GM19467 (cell line): ENCODE measurements at regions not wholly inside any gene's neighbourhood (a gene's known extent, or its start where the extent isn't known, plus 50 kb on each side); places are given as distances from the start of the nearest gene placed in this dataset.

Experiments used
- ATAC-seq: cut with Tn5 transposase; IDR thresholded peaks from one replicate; pipeline ENCODE4 v1.9.1; 2021; ENCODE audit warnings: mild to moderate bottlenecking, moderate library complexity; ENCODE audit not compliant: unreplicated experiment

DNA sequence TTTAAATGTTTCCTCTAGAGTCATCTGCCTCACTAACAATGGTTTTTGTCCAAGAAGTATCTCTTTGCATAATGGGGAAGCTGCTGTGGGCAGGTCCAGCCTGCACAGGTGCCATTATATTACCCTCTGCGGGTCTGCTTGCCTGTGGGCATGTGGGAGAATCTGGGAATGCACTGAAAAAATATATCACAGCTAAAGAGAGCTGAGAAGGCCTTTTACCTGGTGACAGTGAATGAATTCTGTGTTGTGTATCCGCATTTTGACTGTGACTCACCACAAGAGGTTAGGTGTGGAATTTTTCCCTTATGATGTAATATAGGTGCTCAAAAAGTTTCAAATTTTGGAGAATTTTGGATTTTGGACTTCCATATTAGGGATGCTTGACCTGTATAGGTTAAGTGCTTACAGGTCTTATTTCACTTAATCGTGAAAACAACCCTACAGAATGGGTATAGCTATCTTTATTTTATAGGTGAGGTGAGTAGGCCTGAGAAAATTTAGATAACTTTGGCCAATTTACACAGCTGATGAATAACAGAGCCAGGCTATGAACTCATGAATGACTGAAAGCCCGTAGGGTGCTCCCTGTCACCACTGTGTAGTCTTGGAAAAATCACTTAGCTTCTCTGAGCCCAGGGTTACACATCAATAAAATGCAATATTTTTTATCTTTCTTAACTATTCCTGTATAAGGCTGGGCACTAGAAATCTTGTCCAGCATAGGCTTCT is 198.0 kb upstream of the EPHA5 start:
- no peak for ATAC-seq

DNA sequence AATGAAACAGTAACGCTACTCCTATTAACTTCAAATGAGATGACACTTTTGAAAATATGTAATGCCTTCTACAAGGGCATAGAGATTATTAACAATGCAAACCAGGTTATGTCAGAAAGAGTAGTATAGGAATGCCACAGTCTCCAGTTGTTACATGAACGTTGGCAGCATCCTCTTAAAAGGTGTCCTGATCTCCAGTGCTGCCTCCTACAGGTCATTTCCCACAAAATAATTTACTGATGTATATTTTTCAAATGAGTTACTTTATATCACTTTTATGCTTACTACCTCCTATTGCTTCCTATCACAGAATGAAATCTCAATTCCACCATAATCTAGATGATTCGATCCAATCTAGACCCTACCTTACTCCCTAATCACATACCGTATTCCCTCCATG is 195.2 kb upstream of the EPHA5 start:
- no peak for ATAC-seq

DNA sequence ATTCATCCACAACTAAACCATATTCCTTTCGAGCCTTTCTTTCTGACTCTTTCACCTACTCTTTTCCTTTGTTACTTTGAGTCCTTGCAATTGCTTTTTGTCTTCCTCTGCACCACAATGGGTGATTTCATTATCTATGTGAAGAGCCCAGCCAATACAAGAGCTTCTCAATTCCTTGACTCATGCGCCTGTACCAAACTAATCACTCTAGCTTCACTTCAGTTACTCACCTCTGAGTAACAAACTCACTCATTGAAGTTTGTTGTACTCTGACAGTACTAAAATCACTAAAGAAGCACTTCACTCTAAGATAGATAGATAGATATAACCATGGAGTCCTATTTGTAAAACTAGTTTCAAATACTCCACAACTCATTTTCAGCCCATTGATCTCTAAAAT is 191.7 kb upstream of the EPHA5 start:
- ATAC-seq: no peak

DNA sequence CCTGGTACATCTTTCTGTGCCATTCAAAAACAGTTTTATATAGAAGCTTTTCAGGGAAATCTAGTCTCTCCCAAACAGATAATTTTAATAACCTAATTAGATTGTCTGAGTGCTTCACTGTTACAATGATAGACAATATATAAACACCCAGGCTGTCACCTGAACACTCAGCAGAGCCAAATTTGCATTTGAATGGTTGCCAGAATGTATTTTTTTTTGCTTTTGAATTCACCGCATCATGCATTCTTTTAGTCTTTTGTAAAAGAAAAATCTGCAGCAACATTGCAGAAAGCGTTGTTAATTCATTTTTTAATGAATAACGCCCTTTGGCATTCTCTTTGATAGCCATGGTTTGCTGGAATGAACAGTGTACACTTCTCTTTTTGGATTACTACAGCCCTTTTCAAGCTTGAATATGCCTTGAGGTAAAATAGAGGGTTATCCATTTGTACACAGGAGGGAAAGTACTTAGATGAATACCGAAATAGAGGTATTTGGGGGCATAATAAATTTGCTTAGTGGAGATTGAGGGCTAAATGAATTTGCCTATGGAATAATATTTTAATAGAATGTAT is 175.0 kb upstream of the EPHA5 start:
- ATAC-seq: no peak

DNA sequence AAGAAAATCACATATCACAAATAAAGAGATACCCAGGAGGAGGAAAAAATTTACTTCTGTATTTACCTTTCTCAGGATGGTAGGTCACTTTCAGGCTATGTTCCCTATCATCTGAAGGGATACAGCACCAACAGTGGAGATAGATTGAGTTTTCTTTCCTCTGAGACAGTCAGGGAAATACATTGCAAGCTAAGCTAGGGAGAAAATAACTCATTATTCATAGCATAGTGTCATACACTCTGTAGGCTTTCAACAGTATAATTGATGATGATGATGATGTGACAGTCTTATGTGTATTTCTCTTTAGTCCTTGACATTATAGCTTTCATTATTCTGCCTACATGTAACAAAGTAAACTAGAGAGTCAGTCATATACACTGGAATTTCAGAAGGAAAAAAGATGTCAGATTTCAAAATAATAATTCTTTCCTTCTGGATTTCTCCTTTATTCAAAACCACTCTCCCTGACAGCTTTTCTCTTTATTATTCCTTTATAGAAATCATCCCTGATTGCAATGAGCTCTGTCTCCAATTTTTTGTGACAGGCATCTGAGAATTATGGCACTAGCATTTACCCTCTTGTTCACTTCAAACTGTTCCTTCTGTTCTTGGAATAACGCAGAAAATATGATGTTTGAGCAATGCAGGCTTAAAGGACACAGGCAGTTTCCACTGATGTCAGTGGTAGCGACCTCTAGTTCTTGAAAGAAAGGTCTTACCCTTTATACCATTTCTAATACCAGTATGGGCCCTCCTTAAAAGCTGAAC is 169.1 kb upstream of the EPHA5 start:
- ATAC-seq: no peak

DNA sequence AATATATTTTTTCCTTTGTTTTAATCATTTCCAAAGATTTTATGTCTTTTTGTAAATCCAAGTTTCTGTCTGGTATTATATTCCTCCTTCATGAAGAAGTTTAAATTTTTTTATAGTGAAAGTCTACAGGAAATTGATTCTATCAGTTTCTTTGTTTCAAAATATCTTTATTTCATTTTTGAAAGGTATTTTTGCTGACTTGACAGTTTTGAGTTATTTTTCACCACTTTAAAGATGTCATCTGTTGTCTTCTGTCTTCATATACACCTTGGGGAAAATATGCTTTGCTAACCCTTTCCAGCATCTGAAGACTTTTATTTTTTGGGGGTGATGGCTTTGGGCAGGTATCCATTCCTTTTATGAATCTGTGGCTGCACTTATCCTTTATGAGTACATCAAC is 164.4 kb upstream of the EPHA5 start:
- no peak for ATAC-seq

DNA sequence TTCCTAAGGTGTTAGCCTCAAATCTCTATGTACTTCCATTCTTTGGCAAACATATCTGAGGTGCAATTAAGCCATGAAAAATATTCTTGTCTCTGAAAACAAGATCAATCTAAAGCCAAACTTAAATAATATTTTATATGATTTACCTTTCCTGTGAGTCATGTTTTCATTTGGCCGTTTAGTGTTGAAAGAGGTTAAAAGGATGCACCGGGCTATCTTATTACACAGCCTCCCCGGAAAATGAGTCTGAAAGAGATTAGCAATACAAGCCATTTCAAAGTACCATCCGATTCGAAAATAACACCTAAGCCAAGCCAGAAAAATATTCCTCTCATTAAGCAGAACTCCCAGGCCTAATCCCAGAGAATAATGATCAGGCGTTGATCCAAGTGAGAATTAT is 161.5 kb upstream of the EPHA5 start:
- ATAC-seq: no peak

DNA sequence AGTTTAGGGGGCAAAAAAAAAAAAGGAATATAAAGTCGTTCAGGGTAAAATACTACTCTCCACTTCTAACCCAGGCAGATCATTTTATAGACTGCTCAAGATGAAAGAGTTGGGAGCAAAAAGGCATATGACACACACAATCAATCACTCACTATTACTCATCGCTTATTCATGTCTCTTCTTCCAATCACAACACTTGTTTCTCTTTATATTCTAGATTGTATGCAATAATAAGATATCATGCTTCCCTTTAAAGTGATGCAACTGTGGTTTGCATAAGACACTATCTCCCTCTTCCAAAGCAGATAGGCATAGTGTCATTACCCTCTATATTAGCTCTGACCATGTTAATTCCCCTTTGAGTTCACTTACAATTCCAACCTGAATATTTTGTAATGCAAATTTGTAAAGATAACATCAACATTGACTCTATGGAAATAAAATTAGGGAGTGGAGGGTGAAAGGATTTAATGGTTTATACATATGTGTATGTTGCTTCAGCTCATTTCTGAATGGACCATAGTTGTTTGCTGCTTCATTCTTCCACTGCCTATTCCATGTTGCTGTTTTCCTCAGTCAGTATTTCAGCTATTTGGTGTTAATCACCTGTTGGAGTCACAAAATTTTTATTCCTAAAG is 154.9 kb upstream of the EPHA5 start:
- no peak for ATAC-seq

DNA sequence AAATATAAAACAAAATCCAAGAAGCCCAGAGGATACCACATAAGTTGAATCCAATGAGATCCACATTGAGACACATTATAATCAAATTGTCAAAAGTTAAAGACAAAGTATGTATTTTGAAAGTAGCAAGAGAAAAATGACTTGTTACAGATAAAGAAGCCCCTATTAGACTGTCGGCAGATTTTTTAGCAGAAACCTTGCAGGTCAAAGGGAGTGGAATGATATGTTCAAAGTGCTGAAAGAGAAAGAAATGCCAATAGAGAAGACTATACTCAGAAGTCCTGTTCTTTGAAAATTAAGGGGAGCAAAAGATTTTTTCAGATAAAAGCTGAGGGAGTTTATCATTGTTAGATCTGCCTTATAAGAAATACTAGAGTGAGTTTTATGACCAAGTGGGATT is 148.9 kb upstream of the EPHA5 start:
- no peak for ATAC-seq

DNA sequence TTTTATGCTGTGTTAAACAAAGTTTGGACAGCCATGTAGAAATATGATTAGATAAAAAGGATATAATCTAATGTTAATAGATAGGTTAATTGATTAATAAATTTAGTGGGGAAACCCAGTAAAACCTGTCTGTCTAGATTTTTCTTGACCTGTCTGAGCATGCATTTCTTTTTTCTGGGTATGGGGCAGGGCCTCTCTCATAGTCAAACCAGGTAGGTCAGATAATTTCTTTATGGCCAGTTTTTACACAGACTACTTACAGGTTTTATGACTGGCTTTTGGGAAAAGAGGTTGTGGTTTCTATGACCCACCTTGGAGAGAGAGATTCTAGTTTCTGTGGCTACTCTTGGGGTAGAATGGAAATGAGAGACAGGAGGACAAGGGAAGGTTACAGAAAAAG is 135.6 kb upstream of the EPHA5 start:
- no peak for ATAC-seq

DNA sequence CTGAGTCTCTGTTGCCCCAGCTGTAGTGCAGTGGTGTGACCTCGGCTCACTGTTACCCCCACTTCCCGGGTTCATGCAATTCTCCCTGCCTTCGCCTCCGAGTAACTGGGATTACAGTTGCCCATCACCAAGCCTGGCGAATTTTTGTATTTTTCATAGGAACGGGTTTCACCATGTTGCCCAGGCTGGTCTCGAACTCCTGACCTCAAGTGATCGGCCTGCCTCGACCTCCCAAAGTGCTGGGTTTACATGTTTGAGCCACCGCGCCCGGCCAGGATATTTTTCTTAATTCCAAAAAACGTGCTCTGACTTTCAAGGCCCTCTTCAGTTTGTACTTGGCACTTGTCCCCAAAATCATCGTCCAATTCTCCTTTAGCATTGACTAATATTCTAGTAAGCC is 129.2 kb upstream of the EPHA5 start:
- ATAC-seq: no peak

DNA sequence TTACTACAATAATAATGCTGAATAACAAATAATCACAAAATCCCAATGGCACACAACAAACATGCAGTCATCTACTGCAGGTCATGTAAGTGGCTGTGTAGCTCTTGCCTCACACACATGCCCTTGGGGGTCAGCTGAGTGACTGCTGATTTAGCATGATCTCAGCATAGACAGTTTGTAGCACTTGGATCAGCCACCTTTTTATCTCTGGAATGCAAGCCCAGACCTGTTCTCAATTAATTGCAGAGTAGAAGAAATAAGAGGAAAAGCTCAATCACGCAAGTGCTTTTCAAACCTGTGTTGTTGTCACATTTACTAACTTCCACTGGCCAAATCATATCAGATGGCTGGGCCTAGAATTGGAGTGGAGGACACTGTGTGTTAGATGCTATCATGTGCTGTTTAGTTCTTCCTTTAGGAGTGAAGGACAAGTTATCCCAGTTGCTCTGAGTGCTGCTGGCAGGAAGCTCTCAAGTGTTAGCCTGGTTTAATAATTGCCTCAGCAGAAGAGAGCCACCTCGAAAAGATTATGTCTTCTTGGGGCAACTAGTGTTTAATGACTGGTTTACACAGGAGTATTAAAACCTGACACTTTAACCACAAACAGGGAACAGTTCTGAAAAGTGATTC is 128.3 kb upstream of the EPHA5 start:
- ATAC-seq: no peak

DNA sequence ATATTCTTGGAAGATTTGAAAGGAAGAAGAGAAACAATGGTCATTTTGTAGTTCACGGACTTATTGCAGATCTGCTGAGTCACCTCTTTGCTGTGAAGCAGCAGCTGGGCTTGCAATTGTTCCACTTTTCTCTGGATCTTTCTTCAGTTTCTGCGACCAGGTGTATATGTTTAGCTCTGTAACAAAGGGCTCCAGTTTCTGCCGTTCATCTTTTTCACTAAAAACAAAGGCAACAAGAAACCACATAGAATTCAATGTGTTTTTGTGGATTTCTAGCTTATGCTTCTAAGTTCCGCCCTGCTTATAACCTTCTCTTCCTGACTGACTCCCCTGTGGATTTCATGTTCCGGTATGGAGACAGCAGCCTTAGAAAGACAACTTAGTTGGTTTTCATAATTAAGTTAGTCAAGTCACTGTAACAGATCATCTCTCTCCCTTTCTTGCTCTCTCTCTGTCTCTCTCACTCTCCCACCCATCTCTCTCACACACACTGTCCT is 121.6 kb upstream of the EPHA5 start:
- no peak for ATAC-seq

DNA sequence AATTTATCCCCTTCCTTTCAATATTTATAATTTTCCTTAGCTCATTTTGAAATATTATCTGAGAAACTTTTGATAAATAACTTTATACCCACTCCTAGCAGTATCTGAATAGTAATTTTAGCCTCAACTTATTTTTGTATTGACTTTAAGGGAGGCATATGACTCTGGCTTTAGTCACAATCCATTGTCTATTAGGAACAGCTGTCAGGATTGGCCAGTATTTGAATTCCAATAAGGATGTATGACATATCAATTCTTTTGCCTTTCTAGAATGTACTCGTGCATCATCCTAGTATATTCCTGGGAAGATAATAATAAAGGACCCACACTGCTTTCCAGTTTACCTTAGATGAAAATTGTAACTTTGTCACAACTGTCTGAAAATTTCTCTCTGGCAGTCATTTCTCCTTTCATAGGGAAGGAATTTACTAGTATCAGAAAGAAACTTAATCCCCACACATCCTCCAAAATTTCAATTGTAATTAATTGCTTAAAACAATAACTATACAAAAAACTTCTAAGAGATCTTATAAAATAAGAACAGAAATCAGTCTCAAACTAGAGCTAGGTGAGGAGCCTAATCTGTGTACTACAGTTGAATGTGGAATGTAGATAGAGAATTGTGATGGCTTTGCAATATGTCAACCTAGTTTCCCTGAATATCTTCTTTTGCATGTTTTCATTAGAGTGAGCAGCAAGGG is 121.0 kb upstream of the EPHA5 start:
- no peak for ATAC-seq

DNA sequence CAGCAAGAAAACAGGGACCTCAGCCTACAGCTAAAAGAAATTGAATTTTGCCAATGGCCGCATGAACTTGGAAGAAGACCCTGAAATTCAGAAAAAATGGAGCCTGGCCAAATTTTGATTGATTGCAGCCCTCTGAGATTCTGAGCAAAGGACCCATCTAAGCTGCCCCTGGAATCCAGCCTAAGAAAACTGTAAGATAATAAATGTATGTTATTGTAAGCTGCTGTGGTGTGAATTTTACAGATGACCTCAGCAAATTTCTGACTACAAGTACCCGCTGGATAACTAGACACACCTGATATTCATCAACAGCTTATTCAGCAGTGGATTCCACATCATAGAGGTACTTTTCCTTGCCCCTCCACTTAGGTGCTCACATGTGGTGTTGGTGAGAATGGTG is 119.5 kb upstream of the EPHA5 start:
- ATAC-seq: no peak

DNA sequence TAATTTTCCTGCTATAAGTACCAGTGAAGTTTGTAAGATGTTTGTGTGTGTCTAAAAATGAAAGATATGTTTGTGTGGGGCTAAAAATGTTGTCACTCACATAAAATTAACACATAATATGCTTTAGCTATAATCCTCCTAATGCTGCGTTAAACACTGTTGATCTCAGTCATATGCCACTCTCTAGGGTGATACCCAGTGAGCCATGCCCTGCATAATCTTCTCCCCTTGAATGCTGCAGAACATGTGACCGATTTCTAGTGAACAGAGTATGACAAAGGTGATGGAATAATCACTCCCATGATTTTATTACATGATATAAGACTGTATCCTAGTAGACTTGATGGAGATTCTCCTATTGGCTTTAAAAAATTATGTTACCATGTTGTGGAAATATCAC is 119.1 kb upstream of the EPHA5 start:
- ATAC-seq: no peak

DNA sequence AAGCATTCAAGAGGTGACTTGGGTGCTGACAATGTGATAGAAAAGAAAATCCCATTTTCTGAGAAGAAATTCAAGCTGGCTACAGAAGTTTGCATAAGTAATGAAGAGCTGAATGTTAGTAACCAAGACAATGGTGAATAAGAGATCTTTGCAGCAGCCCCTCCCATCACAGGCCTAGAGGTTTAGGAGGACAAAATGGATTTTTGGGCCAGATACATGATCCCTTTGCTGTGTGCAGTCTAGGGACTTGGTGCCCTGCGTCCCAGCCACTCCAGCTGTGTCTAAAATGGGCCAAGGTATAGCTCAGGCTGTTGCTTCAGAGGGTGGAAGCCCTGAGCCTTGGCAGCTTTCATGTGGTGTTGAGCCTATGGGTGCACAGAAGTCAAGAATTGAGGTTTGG is 107.0 kb upstream of the EPHA5 start:
- ATAC-seq: no peak

DNA sequence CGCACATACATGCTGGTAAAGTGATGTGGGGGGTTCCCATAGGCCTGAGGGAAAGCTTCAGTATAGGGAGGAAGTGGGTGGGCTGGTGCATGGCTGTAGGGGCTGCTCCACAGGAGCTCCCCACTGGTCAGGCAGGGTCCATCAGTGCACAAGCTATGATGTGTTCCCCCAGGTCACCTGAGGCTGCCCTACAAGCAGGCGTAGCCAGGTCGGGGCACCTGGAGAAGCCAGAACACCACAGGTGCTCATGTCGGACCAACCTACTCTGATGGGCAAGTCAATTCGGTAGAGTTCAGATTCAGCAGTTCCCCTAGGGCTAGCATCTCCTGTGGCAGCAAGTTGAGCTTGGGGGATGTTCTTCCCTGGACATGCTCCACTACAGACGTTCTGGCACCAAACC is 103.3 kb upstream of the EPHA5 start:
- ATAC-seq: no peak

DNA sequence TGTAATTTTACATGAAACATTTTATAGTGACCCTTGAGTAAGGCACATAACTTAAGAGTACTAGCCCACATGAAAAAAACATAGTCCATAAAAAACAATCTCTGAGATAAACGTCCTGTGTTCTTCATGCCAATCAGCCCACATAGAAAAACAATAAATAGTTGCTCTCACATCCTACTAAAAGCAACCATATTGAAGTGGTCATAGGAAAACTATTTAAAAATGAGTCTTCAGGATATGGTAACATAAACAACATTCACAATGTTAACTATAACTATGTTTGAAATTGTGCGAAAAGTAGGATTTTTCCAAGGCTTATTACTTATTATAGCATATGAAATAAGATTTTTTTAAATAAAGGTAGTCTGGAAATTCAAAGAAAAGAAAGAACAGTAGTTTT is 77.1 kb upstream of the EPHA5 start:
- no peak for ATAC-seq

DNA sequence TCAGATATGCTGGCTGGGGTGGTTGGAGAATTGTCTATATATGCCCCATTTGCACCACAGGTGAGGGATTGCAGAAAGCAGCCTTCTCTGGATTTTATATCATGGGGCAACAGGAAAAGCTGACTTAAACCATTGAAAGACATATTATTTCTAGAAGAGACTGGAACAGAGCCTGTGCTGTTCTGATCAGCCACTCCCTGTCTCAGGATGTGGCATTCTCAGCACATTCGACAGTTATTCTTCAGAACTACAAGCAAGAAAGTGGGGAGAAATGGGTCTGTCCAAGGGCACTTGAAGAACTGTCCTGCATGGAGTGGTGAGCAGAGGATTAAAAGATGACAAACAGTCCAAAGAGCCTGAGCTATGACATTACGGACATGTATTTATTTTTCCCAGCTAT is 67.8 kb upstream of the EPHA5 start:
- no peak for ATAC-seq

DNA sequence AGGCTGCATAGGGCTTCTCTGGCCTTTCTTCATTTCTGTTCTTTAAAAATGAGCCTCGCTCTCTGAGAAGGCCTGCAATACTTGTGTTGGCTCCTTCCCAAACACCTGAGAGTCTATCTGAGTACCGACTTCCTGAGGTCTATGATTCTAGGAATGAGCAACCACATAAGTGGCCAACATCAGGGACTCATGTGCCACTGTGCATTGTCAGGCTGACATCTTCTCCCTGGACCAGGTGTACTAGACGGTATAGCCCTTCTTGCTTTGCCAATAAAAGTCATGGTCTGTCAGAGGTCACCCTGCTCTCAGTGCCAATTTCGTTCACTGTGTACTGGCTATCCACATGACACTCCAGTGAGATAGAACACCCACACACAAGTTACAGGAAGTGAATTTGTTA is 67.4 kb upstream of the EPHA5 start:
- ATAC-seq: no peak
